ENCODE measurements at regions not wholly inside any gene's neighbourhood (a gene's known extent, or its start where the extent isn't known, plus 50 kb on each side); places are given as distances from the start of the nearest gene placed in this dataset.

DNA sequence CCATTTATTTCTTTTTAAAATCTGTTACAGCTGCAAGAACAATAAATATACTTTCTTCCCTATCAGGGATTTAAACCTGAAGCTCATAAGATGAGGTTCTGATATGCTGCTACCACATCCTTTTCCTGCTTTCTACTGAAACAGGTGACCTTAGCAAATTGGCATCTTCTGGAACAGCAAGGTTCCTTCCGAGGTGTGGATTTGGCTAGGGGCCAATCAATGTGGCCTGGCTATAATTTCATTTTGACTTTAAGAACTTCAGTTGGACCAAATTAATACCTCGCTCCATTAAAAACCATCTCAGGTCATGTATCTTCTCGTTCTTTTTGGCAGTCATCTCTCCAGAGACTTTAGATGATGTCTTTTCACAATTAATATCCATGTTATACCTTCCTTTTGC is 53.4 kb upstream of the C3orf80 start:
- intact Hi-C loops (cut with micrococcal nuclease; ENCODE audit: unreplicated experiment) (no loop called here), in situ Hi-C loops (cut with HindIII; ENCODE audit: extremely low pct_ligation_motif_present, low pct_unique_long_range_greater_than_20kb) (no loop called here)
- BruUV-seq (replicated peaks) = no TSS peak
- H3K27ac ChIP-seq (ENCODE audit: extremely low read length, insufficient read depth, low read length) = no peak overlapping the region
- H3K36me3 ChIP-seq (replicated peaks in 1 of 2; ENCODE audit: control insufficient read depth in 1 of 2, insufficient read depth in 2 of 2, low read length in 2 of 2) = no peaks in the 10 kb centered on the region
- no peak for ATAC-seq
- no peak overlapping the region for H3K4me3 ChIP-seq (replicated peaks in 1 of 3; ENCODE audit: insufficient read depth in 1 of 3, low read depth in 2 of 3, low read length in 3 of 3)
- 2% methylated on average over 3 of the region's 3 CpGs for WGBS (ENCODE audit: low lambda C conversion rate)
- no peaks in the 10 kb centered on the region for H3K4me1 ChIP-seq (ENCODE audit: insufficient read depth, low read length)
- H2AFZ ChIP-seq (ENCODE audit: low read length) = no peak overlapping the region
- FAIRE-seq = no peak
- H3K9me3 ChIP-seq (ENCODE audit: low read length) = no peaks in the 10 kb centered on the region
- DNase-seq (ENCODE audit: low spot score) = no peak
- CTCF ChIA-PET (ENCODE audit: low intra/inter-chr PET ratio, low total read pairs) = no interaction called here
- H3K4me2 ChIP-seq (ENCODE audit: low read depth, low read length) = no peak overlapping the region
- POLR2A ChIA-PET = no interaction called here
- H3K27me3 ChIP-seq (ENCODE audit: control insufficient read depth in 1 of 2, insufficient read depth in 2 of 2, low read length in 2 of 2) = no peaks in the 10 kb centered on the region
- no peak overlapping the region for H3K9ac ChIP-seq (ENCODE audit: insufficient read depth, low read depth, low read length)
- TF ChIP-seq E2F2 (CRISPR knock-in tag; IDR thresholded peaks at IDR 0.05; ENCODE audit: borderline replicate concordance) (no peak), MTF2 (CRISPR knock-in tag; IDR thresholded peaks at IDR 0.05; ENCODE audit: borderline replicate concordance) (no peak), MAFG (CRISPR knock-in tag; IDR thresholded peaks at IDR 0.05) (no peak), RORA (CRISPR knock-in tag; IDR thresholded peaks at IDR 0.05) (no peak), ZFP82 (CRISPR knock-in tag; IDR thresholded peaks at IDR 0.05; ENCODE audit: borderline replicate concordance) (no peak), KMT2B (CRISPR knock-in tag; IDR thresholded peaks at IDR 0.05) (no peak), ERF (CRISPR knock-in tag; IDR thresholded peaks at IDR 0.05) (no peak), ZSCAN12 (CRISPR knock-in tag; IDR thresholded peaks at IDR 0.05) (no peak), ZNF850 (CRISPR knock-in tag; conservative IDR thresholded peaks at IDR 0.05) (no peak), SNAPC2 (CRISPR knock-in tag; IDR thresholded peaks at IDR 0.05) (no peak), ZNF580 (CRISPR knock-in tag; IDR thresholded peaks at IDR 0.05; ENCODE audit: borderline replicate concordance, low read depth) (no peak), HOXA9 (CRISPR knock-in tag; IDR thresholded peaks at IDR 0.05; ENCODE audit: borderline replicate concordance) (no peak), UBTF (CRISPR knock-in tag; IDR thresholded peaks at IDR 0.05) (no peak), ZBTB20 (CRISPR knock-in tag; IDR thresholded peaks at IDR 0.05; ENCODE audit: borderline replicate concordance, low read depth) (no peak), FOXO4 (CRISPR knock-in tag; conservative IDR thresholded peaks at IDR 0.05) (no peak), ZNF496 (CRISPR knock-in tag; IDR thresholded peaks at IDR 0.05; ENCODE audit: insufficient replicate concordance) (no peak), YEATS2 (CRISPR knock-in tag; IDR thresholded peaks at IDR 0.05; ENCODE audit: borderline replicate concordance) (no peak), NFYB (CRISPR knock-in tag; IDR thresholded peaks at IDR 0.05) (no peak)
- TF ChIP-seq, protein P1, sequence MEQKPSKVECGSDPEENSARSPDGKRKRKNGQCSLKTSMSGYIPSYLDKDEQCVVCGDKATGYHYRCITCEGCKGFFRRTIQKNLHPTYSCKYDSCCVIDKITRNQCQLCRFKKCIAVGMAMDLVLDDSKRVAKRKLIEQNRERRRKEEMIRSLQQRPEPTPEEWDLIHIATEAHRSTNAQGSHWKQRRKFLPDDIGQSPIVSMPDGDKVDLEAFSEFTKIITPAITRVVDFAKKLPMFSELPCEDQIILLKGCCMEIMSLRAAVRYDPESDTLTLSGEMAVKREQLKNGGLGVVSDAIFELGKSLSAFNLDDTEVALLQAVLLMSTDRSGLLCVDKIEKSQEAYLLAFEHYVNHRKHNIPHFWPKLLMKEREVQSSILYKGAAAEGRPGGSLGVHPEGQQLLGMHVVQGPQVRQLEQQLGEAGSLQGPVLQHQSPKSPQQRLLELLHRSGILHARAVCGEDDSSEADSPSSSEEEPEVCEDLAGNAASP (CRISPR knock-in tag; IDR thresholded peaks at IDR 0.05; ENCODE audit: borderline replicate concordance) = no peak
- TF ChIP-seq, protein P2, sequence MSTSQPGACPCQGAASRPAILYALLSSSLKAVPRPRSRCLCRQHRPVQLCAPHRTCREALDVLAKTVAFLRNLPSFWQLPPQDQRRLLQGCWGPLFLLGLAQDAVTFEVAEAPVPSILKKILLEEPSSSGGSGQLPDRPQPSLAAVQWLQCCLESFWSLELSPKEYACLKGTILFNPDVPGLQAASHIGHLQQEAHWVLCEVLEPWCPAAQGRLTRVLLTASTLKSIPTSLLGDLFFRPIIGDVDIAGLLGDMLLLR (CRISPR knock-in tag; IDR thresholded peaks at IDR 0.05) = no peak
- no peaks in the 10 kb centered on the region for H4K20me1 ChIP-seq (ENCODE audit: insufficient read depth, low read length)
- no peaks in the 10 kb centered on the region for H3K79me2 ChIP-seq (ENCODE audit: insufficient read depth, low read length)
